Astrocyte (in vitro differentiated cells and primary cell): ENCODE measurements at regions not wholly inside any gene's neighbourhood (a gene's known extent, or its start where the extent isn't known, plus 50 kb on each side); places are given as distances from the start of the nearest gene placed in this dataset.

Experiments used
- CTCF ChIP-seq: IDR thresholded peaks from 2 replicates; pipeline ENCODE4 v1.5.1; 2011; ENCODE audit warnings: low read depth, mild to moderate bottlenecking, inconsistent platforms, low read length, moderate library complexity; ENCODE audit not compliant: insufficient read depth
- EZH2 ChIP-seq: IDR thresholded peaks from 2 replicates; pipeline ENCODE4 v1.6.1; 2012; ENCODE audit warnings: mild to moderate bottlenecking, low read length, inconsistent platforms; ENCODE audit not compliant: insufficient read depth

- TF ChIP-seq CTCF (no peak), EZH2 (no peak)
Measured at GRCh38 chr3:189569473-189569872, 61.7 kb upstream of the TP63 start.
